NCI-H2227 (cell line): ENCODE measurements at regions not wholly inside any gene's neighbourhood (a gene's known extent, or its start where the extent isn't known, plus 50 kb on each side); places are given as distances from the start of the nearest gene placed in this dataset.

Experiments used
- DNase-seq: peaks from one replicate; lab custom pipeline; 2025; ENCODE audit not compliant: unreplicated experiment; lab: John Stamatoyannopoulos, UW

DNA sequence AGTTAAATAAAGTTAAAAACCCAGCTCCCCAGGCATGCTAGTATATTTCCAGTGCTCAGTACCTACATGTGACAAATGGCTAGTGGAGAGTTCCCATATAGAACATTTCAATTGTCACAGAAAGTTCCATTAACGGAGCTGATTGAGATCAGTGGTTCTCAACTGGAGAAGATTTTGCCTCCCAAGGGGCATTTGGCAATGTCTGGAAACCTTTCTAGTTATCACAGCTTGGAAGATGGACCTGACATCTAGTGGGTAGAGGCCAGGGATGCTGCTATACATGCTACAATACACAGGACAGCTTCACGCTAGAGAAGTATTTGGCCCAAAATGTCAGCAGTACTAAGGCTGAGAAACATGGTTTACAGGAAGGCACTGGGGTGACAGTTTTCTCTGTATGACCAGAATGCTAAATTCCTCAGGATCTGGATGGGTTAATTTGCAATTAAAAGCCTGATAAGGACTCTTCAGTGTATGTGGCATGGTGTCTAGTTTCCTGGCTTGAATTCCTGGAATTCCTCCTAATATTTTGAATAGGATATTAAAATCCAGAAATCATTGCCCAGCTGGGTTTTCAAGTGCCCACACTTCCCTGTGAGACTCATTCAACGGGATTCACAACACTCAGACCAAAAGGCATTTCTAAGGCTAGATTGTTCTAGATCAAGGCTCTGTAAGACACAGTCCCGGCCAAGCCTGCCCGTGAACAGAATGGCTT is 84.7 kb upstream of the SALL4 start:
- no peak for DNase-seq

DNA sequence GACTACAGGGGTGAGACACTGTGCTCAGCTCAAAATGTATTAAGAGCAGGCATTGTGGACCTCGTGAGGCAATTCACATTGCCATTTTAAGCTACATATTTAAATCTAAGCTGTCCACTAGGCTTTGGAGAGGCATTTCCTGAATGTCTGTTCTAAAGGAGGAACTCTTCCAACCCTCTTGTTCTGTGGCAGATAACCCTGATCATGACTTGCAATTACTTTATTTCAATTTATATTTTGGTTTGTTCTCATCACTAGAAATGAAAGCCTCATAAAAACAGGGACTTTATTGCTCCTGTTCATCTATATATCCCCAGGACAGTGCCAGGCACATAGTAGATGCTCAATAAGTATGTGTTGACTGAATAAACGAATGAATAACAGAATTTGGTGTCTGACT is 84.0 kb upstream of the SALL4 start:
- DNase-seq = no peak

DNA sequence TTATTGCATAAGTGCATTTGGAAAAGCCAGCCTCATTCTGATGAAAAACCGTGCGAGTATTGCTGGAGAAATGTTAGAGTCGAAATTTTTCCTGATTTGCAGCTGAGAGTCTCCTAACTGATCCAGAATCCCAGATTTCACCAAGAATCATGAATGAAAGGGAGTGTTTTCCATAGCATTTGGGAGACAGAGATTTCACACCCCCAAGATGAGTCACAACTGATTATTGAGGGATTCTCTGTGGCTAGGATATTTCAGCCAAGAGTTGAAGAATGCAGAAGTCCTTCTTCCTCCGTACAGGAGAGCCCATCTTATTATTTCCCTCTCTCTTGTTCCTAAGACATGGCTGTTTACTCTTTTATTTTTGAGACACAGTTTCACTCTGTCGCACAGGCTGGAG is 82.2 kb upstream of the SALL4 start:
- no peak for DNase-seq

DNA sequence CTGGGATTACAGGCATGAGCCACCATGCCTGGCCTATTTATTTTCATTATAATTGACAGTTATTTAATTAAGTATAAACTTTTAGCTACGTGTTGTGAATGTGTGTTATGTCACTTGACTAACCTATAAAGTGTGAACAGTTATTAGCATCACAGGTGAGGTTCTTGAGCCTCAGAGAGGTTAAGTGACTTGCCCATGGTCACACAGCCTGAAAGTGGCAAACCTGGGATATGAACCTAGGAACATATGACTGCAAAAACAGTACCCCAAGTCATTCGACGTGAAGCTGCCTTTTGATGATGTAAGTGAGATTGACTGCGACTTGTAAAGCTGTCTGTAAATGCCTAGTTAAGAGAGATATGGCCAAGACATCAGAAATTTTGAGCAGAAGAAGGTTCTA is 77.9 kb upstream of the SALL4 start:
- DNase-seq = no peak

DNA sequence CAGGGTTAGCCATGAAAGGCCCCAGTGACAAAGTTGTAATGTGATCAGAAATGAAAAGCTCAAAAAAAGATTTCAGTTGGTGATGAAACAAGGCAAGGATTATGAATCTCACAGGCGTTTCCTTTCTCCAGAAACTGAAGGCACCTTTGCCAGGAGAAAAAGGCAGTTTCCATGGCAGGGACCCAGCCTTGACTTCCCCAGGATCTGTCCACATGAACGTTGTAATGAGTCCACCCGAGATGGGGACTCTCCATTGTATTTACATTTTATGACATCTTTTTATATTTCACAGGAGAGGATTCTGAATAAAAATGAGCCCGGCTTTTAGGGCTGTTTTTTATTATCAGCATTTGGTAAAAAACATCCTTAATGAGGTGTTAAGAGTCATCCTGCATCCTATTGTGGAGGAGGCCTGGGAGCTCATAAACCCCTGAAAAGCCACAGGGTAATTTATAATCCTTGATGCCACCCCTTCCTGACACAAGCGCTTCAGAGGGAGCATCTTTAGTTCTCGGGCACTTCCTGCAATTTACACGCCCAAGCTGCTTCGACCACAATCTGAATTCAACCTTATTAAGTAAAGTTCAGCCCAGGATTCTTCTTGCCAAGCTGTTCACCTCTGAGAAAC is 74.1 kb upstream of the SALL4 start:
- no peak for DNase-seq

DNA sequence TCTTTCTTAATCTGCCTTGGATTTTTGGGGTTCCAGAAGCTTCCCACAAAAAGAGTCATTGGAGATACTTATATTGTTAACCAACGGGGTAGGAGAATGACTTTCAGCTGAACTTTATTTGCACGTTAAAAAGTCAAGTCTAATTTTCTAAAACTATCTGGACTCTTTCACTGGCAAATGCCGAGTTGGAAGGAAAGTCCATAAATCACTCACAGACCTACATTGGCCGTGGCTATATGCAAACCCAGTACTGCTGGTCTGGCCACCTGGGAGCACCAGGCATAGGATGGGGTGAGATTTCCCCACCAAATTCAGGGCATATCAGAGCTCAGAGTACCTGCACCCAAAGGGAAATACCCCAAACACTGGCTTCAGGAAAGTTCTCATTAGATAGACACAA is 71.3 kb upstream of the SALL4 start:
- no peak for DNase-seq

DNA sequence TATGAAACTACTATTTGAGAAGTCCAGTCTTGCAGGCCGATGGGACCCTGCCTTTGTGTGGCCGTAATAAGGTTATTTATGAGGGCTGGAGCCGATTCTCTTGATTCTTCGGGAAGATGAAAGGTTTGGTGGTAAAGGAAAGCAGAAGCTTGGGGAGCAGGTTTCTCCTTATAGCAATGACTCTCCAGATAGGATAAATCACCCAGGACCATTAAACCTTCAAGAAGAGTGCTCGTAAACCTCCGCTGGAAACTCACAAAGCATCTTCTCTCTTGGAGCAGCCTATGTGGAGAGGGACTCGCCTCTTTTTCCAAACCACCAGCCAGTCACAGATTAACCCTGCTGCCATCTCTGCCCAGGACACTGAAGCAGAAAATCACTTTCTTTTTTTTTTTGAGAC is 69.6 kb upstream of the SALL4 start:
- DNase-seq = no peak

DNA sequence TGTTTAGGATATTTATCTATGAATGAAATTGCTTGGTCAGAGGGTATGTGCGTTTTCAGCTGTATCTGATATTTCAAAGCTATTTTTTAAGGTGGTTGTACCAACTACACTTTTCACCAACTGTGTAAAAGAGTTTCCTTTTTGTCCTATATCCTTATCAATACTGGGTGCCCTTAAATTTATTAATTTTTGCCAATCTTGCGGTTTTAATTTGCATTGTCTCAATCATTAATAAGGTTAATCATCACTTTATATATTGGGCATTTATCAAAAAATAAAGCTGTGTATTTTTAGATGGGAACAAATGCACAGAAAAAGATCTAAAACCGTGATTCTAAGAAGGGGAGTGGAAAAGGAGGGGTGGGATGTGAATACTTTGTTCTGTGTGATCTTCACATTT is 66.7 kb upstream of the SALL4 start:
- DNase-seq = no peak

DNA sequence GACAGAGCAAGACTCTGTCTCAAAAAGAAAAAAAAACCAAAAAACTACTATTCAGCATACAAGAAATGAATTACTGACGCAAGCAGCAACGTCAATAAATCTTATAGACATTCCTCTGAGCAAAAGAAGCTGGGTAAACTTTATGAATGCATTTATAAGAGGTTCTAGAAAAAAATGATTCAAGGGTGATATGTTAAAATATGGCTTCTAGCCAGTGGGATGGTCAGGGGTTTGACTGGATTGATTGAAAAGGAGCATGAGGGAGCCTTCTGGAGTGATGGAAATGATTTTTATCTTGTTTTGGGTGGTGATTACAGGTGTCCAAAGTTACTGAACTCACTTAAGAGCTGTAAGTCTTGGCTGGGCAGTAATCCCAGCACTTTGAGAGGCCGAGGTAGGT is 64.9 kb upstream of the SALL4 start:
- DNase-seq = no peak

DNA sequence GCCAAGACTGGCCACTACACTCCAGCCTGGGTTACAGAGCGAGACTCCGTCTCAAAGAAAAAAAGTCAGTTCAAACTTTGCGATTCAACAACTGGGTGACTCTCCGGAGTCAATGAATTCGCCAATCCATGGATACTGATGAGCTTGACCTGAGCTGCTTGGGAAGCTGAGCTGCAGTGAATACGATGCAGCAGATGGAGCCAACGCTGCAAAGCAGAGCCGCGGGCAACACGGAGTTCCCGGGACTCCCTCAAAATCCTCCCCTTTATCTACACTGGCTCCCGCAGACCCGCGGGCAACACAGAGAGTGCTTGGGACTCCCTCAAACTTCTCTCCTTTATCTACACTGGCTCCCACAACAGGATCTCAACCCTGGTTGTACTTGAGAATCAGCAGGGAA is 62.6 kb upstream of the SALL4 start:
- no peak for DNase-seq

DNA sequence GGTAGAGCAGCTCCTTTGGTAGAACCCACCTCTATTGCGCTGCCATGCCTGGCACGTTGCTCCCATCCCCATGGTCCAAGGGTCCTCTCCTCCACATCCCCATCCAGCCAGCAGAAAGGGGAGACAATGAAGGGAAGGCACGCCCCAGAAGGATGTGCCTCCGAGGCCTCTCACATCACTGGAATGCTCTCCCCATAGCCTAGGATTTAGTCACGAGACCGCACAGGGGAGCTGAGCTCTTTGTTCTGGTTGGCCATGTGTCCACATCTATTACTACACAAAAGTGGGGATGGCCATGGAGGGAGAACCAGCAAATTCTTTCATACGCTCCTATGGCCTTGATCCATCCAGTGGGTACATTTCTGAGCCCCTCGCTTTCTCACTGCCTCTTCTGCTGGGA is 60.5 kb upstream of the SALL4 start:
- no peak for DNase-seq

DNA sequence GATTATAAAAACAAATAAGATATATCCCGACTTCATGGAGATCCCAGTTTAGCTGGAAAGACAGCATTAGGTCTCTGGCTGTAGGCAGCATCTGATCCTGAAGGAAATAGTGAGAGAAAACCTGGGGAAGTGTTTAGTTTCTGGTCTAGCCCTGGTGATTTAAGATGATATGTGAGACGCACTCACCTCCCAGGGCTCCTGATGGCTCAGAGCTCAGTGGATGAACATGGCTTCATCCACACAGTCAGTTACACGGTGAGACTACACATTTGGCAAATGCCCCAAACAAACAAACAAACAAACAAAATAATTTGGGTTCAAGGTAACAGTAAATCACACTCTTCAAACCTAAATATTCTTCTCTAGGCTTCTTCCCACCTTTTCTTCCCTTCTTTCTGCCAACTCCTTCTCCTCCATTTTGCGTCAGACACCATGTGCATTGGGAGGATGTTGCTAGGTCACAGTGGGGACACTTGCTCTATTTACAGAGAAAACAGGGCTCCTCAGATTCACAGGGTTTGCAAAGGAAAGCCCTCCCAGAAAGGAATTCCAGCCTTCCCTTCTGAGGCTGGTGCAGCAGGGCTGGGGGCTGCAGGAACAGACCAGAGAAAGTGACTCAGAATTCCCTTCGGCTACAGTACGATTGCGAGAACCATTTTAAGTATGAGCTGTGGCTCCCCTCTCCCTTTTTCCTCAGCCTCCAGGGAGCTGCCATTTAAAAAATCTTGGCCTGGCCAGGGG is 59.6 kb upstream of the SALL4 start:
- DNase-seq = no peak

DNA sequence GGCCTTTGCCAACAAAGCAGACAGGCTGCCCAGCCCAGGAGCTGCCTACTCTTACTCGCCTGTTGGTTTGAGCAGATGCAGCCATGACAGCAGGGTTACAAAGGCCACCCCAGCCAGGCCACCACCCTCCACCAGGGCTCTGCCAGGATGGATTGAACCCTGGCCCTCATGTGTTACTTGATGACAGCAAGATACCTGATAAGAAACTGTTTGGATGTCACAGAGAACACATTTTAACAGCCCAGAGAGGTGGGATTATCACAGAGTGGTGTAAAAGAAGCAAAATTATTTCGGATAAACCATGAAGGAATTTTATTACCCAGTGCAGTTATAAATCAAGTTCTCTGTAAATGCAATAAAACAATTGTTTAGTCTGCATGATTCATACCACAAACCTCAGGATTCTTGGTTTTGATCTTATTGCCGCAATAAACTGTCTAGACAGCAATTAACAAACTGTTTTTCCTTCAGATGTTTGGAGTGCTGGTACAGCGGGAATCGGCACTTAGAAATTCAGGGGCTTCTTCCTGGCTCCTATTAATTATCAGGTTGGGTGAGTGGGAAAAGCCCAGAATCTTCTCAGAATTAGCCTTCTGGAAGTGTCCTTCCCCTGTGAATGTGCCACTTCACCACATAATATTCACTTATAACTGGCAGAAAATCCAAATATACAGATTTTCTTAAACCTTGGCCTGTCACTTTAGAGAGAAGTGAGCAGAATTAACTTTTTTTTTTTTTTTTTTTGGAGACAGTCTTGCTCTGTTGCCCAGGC is 58.0 kb upstream of the SALL4 start:
- DNase-seq = no peak

DNA sequence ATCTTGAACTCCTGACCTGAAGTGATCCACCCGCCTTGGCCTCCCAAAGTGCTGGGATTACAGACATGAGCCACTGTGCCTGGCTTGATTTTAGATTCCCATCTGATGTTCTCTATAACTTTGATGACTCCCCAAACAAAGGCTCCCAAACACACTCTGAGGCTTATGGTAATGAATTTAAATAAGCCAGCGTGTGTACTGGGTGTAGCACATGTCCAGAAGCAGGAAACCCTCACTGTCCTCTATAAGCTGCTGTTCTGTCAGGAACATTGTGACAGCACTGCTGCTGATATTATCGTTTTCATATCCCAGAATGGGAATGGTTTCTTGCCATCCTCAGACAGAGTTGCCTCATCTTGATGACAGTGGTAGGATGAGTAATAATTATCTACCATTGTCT is 54.1 kb upstream of the SALL4 start:
- no peak for DNase-seq

DNA sequence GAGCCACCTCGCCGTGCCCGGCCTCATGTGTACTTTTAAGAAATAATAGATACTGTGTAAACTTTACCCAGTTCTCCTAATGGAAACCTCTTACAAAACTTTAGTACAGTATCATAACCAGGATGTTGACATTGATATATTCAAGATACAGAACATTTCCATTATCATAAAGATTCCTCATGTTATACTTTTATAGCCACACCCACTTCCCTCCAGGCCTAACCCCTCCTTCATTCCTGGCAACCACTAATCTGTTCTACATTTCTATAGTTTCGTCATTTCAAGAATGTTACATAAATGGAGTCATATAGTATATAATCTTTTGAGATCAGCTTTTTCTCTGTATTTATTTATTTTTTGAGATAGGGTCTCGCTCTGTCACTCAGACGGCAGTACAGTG is 52.6 kb upstream of the SALL4 start:
- no peak for DNase-seq
